NCI-H524 (cell line): ENCODE measurements at regions not wholly inside any gene's neighbourhood (a gene's known extent, or its start where the extent isn't known, plus 50 kb on each side); places are given as distances from the start of the nearest gene placed in this dataset.
A peak's percentile ranks its signal among the peaks of the same experiment; 100 is the strongest.

Experiments
- DNase-seq, 2 experiments: peaks; one replicate each; lab custom pipeline; 2025; lab: John Stamatoyannopoulos, UW

- DNase-seq: peak; percentile 38 to 62
These were observed 240.5 kb upstream of the DAAM1 start for GRCh38 chr14:58947814-58948445.

GRCh38 chr14:58950555-58950954, 237.9 kb upstream of the DAAM1 start:
- no peak for DNase-seq

- no peak for DNase-seq
These were observed 237.3 kb upstream of the DAAM1 start for GRCh38 chr14:58951143-58951542.

- no peak for DNase-seq
These were observed 234.4 kb upstream of the DAAM1 start for GRCh38 chr14:58954052-58954451.

- no peak for DNase-seq
These were observed 233.3 kb upstream of the DAAM1 start for GRCh38 chr14:58954901-58955861.

GRCh38 chr14:58961045-58961731, 227.3 kb upstream of the DAAM1 start:
- DNase-seq: no peak

- no peak for DNase-seq
These were observed 224.4 kb upstream of the DAAM1 start for GRCh38 chr14:58963873-58964597.

GRCh38 chr14:58964598-58964928, 223.9 kb upstream of the DAAM1 start:
- no peak for DNase-seq

GRCh38 chr14:58965601-58966000, 222.9 kb upstream of the DAAM1 start:
- DNase-seq: no peak

- DNase-seq: no peak
These were observed 221.5 kb upstream of the DAAM1 start for GRCh38 chr14:58966997-58967396.

GRCh38 chr14:58969951-58970751, 218.3 kb upstream of the DAAM1 start:
- DNase-seq: no peak

- no peak for DNase-seq
These were observed 216.0 kb upstream of the DAAM1 start for GRCh38 chr14:58972233-58973017.

GRCh38 chr14:58977366-58977765, 211.1 kb upstream of the DAAM1 start:
- no peak for DNase-seq

GRCh38 chr14:58978343-58978742, 210.1 kb upstream of the DAAM1 start:
- DNase-seq: no peak

GRCh38 chr14:58979325-58979724, 209.1 kb upstream of the DAAM1 start:
- DNase-seq: no peak

- no peak for DNase-seq
These were observed 206.6 kb upstream of the DAAM1 start for GRCh38 chr14:58981840-58982239.

GRCh38 chr14:58985786-58986185, 202.7 kb upstream of the DAAM1 start:
- DNase-seq: no peak

- DNase-seq: peak; percentile 39 to 68
These were observed 200.9 kb upstream of the DAAM1 start for GRCh38 chr14:58987591-58987990.

- peak; percentile 42 to 88 for DNase-seq
These were observed 195.5 kb upstream of the DAAM1 start for GRCh38 chr14:58992935-58993334.

- no peak for DNase-seq
These were observed 194.3 kb upstream of the DAAM1 start for GRCh38 chr14:58994130-58994529.
